HG03060 (cell line): ENCODE measurements at regions not wholly inside any gene's neighbourhood (a gene's known extent, or its start where the extent isn't known, plus 50 kb on each side); places are given as distances from the start of the nearest gene placed in this dataset.

Experiments used
- ATAC-seq: cut with Tn5 transposase; IDR thresholded peaks from one replicate; pipeline ENCODE4 v1.9.1; 2021; ENCODE audit warnings: low read depth, moderate number of reproducible peaks; ENCODE audit not compliant: unreplicated experiment

DNA sequence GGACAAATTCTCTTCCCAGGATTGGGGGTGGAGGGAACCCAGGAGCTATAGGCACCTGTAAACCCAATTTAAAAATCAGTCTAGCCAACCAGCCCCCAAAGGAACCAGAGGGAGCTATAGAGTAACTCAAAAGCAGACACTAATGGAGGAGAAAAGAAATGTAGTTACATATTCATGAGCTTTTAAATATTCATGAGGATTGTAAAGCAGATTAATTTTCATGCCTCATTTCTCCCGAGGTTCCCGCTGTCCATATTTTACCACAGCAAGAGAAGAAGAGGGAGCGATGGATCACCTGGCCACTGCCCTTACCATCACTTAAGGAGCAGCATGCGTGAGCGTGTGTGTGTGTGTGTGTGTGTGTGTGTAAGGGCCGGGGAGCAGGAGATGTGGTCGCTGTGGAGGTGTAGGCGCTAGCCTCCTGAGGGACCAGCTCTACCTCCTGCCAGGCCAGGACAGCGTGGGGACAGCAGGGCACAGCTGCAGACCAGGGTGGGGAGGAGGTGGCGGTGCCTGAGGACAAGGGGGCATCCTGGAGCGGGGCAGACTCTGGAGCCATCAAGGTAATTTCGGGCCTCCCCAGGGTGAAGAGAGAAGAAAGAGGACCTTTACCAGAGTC is 100.7 kb upstream of the THY1 start:
- no peak for ATAC-seq

DNA sequence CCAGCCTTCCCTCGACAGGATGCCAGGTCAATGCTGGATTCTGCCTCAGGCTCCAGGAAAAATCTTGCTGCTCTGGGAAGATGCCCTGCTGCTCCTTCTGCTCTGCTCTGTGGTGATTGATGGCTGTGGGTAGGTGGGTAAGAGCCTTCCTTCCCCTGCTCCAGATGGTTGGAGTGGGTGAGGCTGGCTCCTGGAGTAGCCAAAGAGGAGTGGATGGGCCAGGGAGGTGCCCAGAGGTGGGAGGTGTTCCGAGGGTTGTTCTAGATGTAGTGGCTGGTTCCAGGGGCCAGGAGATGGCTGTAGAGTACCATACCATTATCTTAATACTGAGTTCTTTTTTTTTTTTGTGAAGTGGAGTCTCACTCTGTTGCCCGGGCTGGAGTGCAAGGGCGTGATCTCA is 99.6 kb upstream of the THY1 start:
- ATAC-seq, result no peak

DNA sequence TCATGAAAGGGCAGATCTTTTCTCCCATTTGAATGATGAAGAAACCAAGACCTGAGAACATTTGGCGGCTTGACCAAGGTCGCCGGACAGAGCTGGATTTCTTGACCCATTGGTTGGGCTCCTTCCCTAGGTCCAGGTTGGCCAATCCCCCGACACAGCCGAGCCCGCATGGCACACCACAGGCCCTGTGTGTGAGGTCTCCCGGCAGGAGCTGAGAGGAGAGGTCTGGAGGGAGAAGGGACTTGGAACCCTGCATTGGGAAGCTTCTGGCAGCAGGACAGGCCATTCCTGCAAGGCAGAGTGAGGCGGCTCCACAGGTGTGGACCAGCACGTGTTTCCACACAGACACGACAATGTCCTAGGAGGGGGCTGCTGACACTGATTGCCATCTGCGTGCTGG is 98.6 kb upstream of the THY1 start:
- no peak for ATAC-seq

DNA sequence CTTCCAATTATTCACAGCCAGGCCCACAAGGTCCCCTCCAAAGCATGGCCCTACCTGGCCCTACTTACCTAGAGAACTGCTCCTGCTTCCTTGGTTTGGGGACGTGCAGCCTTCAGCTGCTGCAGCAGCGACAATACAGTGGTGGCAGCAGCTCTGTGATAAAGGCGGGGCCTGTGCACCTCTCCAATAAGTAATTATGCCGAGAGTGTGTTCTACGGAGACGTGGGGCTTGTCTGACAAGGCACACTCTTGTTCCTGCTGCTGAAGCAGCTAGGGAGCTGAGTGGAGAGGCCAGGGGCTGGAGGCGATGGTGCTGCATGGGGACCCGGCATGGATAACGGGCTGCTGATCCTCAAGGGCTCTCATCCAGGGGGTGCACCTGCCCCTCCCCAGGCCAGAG is 98.0 kb upstream of the THY1 start:
- no peak for ATAC-seq

DNA sequence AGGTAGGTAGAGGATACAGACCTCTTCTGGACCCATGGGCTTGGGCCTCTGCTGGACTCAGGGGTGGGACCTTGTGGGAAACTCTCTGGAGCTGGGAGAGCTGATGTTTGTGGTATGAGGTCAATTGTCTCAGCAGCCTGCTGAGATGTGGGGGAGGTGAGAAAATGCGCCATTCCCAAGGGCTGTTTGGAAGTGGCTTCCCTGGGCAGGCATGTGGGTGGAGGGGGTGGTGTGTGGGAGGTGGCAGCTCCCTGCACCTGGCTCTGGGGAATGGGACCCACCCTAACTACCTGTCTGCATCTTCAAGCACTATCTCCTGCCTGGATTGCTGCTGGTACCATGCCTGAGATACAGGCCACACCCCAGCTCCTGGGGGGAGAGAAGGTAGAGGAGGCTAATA is 97.4 kb upstream of the THY1 start:
- no peak for ATAC-seq

DNA sequence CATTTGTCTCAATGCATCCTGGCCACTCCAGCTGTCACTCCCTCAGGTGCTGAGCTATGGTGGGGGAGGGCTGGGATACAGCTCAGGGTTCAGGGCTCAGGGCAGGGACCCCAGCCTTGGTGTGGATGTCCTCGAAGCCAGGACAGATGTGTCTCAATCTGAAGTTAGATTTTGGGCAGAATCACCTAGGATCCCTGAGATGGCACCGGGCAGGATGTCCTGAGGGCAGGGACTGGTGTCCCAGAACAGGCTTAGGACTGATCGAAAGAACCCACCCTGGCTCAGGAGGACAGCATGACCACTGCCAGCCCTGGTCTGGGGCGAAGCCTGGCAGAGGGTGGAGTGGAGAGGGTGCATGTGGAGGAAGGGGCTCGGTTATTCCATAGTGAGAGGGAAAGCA is 96.8 kb upstream of the THY1 start:
- ATAC-seq, result no peak

DNA sequence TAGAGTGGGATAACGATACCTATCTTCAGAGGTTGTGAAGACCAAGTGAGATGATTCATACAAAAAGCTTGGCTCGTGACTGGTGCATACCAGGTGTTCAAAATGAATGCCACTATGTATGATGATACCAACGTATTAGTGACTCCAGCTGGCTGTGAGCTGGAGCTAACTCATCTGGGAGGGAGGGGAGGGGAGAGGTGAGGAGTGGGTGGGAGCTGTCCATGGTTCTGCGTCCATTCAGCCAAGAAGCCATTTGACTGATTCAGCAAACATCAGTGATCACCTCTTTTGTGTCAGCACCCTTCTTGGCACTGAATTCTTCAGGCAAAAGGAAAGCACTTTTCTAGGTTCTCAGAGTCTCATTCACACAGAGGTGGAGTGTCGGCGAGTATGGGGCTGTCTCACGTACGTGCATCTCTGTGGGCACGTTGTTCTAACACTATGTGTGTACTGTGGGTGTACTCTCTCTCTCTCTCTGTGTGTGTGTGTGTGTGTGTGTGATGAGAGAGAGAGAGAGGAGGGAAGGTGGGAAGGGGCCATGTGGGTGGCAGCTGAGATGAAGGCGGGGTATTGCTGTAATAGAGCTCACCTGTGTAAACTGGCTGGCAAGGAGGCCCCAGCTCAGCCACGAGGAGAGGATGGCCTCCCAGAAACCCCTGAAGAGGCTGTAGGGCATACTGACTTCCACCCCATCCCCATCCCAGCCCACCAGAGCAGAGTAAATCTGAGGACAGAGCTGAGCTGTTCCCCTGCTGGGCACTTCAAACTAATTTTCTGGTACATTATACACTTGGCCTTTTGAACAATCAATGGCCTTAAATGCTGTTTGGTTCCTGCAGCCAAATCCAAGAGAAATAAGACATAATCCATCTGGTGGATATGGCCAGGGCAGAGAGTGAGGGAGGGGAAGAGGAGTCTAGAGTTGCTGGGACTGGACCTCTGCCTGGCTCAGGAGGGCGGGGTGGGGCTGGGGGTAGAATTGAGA is 96.1 kb upstream of the THY1 start:
- no peak for ATAC-seq

DNA sequence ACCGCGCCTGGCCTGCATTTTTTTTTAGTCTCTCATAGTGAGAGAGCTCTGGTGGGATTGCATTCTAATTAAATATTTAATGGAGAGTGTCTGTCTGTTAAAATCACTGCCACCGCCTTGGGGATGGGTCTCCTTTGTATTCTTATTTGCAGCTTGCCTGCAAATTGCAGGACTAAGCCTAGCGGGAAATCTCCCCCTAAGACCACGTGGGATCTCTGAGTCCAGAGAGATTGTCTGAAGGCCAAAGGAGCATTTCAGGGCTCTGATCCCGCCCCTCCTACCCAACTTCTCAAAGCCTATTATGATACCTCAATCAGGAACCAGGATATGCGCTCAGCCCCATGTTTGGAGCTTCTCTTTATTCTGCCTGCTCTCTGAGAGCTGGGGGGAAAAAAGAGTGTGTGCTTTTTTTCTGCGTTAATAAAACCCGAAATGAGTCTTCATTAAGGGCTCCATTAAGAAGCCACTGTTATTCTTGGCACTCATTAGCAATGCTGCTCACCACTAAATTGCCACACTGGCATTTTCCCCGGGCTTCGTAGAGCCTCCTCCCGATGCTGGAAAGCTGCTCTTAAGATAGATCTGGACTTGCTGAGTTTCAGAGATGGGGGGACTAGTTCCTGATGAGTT is 92.9 kb upstream of the THY1 start:
- ATAC-seq, result no peak

DNA sequence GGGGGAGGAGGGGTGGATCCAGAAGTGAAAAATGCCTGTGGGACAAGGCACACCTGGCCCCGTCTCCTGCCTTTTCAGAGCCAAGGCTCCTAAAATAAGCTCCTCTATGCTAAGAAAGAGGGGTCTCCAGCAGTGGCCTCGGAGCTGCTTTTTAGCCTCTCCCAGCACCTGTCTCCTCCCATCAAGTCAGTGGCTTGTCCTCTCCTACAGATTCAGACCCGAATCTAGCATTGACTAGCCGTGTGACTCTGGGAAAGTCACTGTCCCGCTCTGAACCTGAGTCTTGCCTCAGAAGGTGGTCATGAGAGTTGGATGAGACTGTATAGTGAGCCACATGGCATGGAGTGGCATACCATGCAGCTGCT is 90.8 kb upstream of the THY1 start:
- ATAC-seq, result no peak

DNA sequence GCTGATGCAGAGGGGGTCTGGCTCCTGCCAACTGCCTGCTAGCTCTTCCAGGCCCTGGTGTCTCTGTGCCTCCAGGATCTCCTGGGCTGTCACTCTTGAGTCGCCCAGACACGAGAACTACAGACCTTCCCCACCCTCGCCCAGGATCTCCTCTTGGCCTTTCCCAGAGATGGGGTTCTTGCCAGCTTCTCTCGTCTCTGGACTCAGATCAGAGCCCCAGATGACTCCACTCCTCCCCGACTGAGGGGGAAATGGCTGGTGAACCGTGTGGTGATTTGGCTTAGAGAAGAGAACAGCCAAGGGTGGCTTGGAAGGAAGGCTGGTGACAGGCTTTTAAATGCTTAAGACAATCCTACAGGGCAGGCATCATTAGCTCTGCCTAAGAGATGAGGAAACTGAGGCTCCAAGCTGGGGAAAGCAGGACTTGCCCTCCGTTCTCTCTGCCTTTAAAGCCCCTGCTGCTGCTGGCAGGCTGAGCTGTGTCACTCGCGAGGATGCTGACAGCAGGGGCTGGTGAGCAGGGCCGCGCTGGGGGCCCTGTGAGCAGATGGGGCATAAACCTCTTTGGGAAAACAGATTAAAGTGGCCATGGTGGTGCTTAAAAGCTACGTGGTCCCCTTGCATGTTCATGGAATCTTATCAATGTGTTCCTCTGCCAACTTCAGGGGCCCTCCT is 90.3 kb upstream of the THY1 start:
- no peak for ATAC-seq

DNA sequence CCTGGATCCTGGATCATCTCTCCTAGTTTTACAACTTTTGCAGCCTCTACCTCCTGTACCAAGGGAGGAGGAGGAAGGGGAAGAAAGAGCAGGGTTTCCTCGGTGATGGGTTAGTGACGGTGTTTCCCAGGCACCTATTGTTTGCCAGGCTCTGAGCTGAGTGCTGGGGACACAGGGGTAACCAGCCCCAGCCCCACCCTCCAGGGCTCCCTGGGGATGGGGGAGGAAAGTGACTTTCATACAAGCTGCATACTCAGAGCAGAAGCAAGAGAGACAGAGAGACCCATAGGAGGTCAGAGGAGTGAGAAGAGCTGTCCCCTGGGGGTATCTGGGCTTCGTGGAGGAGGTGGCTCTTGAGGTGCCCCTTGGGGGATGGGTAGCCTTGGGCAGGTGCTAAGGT is 89.4 kb upstream of the THY1 start:
- ATAC-seq, result peak; percentile 42

DNA sequence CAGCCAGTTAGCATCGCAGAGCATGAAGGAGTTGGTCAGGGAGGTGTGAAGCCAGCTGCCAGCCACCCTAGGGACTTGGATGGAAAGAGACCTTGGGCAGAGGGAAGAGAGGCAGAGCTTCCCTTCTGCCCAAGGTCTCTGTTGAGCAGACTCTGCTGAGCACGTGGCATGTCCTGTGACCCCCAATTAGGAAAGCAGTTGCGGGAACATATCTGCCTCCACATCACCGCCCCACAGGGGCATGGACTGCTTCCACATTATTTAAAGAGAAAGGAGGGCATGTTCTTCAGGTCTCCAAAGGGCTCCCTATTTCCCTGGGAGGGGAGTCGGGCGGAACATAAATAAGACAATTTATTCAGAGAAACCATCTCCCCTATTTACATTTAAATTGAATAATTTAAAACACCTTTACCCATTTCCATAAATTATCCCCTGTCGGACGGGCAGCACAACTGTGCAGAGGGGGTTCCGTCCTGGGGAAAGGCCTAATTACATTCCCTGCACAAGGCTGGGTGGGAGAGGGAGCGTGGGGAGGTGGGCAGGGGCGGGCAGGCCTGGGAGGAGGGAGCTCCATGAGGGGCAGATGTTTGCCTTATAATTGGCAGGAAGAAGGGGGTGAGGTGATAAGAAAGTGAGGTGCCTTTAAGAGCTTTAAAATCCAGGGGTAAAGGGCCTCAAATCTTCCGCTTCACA is 88.8 kb upstream of the THY1 start:
- no peak for ATAC-seq

DNA sequence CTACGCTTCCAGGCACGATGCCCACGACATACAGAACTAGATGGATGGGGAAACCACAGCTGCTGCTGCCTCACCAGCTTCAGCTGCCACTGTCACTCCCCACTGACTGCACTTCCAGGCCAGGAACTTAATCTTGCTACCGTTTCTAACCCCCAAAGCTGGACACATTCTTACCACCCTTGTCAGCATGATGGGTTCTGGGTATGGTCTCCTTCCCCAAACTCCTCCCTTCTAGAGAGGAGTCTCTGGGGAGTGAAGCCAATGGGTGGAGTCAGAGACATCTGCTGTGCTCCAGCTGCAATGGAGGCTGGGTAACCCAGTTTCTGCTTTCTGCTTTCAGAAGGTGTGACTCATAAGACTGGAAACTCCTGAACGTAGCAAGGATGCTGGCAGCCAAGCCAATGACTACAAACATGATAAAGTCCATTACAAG is 87.0 kb upstream of the THY1 start:
- ATAC-seq, result peak; percentile 80

DNA sequence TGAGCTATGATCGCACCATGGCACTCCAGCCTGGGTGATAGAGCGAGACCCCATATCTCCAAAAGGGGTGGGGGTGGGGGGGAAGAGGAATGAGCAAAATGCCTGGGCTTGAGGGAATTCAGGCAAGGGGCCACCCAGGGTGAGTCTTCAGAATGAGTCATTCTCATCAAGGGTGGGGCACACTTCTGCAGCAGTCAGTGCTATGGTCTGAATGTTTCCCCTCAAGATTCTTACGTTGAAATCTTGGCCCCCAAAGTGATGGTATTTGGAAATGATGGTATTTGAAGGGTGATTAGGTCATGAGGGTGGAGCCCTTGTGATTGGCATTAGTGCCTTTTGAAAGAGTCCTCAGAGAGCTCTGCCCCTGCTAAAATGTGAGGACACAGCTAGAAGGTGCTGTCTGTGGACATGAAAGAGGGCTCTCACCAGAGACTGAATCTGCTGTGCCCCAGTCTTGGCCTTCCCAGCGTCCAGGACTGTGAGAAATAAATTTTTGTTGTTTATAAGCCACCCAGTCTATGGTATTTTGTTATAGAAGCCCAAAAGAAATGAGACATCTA is 86.4 kb upstream of the THY1 start:
- no peak for ATAC-seq

DNA sequence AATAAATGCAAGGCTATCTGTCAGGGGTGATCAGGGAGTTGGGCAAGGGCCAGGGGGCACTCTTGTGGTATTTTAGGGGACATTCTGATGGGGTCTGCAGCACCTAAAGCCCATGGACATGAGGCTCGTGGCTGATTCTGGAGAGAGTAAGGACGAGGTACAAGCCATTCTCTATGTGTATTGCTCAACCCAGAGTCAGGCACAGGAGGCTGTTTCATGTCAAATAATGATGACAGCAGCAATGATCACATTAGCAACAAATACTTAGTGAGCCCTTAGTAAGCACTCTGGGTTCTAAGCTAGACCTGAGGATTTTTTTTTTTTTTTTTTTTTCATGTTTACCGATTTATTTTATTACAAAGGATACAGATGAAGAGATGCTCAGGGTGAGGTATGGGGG is 83.5 kb upstream of the THY1 start:
- ATAC-seq, result no peak

DNA sequence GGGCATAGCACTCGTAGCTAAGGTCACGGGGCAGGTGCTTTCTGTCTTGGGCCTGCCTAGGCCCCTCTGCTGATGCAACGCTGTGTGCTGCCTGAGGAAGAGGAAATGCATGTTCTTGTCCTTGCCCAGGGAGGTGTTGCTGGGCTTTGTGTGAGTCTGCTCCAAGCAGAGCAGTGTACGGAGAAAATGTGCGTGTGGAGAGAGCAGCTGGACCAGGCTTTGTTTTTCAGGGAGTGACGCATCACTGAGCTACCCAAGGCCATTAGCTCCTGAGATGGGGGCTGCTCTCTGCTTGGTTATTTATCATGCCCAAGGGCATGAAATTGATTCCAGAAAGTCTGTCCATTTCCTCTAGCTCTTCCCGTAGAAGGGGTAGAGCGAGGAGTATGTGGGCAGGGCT is 82.9 kb upstream of the THY1 start:
- ATAC-seq, result no peak

DNA sequence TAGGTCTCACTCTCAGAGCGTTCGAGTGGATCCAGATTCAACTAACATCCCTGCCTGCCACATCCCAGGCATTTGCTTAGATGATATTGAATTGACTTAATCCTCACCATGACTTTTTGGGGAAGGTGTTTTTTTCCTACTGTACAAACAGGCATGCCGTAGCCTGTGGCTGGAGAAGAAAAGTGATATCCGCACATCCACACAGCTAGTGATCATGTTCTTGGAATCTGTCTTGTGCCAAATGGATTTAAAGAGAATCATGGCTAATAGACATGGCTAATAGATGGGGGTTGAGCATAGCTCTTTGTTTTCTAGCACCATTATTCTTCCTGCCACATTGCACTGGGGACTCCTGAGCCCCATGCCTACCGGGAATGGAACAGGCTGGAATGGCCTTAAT is 82.1 kb upstream of the THY1 start:
- ATAC-seq, result no peak

DNA sequence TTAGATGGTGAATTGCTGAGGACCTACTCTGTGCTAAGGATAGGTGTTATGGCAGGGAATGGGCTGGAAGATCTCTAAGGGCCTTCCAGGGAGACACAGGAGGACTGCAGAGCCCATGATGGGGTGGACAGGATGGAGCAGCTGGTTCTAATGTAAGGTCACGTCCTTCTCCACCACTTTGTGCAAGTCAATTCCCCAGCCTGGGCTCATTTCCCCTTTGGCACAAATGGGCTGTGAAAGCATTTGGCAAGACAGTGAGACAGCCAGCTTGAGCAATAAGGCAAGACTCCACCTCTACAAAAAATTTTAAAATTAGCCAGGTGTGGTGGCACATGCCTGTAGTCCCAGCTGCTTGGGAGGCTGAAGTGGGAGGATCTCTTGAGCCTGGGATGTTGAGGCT is 81.4 kb upstream of the THY1 start:
- no peak for ATAC-seq

DNA sequence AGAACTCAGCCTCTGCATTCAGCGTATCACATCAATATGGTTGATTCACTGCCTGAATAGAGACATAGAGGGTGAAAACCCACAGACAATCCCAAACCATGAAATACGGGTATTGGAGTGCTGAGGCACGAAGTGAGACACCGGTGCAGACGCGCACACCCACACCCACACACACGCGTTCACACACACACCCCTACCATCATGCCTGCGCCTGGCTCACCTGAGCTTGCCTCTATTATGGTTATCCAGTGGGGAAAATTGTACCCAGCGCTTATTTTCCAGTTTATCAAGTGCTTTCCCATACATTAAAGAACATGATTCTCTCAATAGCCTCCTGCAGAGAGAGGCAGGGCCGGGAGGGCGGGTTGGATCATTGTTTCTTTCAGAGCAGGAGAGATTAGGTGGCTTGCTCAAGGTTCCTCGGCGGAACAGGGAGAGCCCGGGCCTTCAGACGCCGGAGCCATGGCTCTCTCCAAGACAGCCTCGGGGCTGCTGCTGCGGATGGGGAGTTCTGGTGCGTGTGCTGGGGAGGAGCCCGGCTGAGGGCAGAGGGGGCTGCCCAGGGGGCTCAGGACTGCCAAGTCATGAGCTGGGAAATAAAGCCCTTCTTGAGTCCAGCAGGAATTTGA is 78.9 kb upstream of the THY1 start:
- ATAC-seq, result no peak

DNA sequence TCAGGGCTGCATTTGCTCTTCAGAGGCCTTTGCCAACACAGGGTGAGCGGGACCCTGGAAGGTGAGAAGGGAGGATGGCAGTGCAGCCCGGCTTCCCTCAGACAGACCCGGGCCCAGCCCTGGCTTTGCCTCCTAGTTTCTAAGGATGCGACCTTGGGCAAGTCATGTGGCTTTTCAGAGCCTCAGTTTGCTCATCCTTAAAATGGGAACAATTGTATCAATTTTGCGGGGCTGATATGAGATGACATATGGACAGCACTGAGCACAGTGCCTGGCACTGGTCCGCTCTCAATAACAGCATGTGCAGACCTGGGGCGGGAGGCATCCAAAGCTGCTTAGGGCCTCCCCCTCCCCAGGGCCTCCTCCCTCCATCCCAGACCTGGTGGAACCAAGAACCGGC is 74.7 kb upstream of the THY1 start:
- ATAC-seq, result no peak
